ENCODE measurements at regions not wholly inside any gene's neighbourhood (a gene's known extent, or its start where the extent isn't known, plus 50 kb on each side); places are given as distances from the start of the nearest gene placed in this dataset.

DNA sequence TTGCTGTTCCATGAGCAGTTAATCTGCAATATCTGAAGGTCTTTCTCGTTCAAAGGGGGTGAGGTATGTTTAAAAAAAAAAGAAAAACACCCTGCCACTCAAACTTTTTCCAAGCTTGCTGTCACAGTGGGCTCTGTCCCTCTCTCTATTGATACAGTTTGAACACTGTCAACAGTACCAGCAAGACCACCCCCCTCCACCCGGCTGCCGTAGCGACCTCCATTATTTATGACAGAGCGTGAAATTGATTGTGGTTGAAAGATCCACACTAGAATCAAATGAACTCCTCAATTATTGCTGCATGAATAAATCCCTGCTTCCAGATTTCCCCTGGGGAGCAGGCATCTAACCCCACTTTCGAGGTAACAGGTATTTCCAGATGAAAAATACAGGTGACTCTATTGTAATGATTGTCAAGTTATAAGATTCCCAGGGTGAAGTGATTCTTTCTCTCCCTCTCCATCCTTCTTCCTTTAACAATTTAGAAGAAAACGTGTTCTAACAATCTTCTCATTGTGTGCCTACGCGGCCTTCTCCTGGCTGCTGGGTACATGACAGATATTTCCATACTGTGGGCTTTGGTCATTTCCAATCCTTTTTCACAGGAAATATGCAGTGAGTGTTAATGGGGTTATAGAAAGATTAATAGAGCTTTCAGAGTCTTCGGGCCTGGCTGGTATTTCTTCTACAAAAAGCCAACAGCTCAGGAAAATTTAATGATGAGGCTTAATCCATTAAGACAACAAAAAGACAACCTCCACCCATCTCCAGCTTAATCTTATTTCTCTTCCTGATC, 135.7 kb upstream of the C16orf82 start:
- TF ChIP-seq, protein P1, sequence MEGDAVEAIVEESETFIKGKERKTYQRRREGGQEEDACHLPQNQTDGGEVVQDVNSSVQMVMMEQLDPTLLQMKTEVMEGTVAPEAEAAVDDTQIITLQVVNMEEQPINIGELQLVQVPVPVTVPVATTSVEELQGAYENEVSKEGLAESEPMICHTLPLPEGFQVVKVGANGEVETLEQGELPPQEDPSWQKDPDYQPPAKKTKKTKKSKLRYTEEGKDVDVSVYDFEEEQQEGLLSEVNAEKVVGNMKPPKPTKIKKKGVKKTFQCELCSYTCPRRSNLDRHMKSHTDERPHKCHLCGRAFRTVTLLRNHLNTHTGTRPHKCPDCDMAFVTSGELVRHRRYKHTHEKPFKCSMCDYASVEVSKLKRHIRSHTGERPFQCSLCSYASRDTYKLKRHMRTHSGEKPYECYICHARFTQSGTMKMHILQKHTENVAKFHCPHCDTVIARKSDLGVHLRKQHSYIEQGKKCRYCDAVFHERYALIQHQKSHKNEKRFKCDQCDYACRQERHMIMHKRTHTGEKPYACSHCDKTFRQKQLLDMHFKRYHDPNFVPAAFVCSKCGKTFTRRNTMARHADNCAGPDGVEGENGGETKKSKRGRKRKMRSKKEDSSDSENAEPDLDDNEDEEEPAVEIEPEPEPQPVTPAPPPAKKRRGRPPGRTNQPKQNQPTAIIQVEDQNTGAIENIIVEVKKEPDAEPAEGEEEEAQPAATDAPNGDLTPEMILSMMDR (IDR thresholded peaks at IDR 0.05): no peak
- no peak for TF ChIP-seq POLR2A (IDR thresholded peaks at IDR 0.05)
- TF ChIP-seq POLR2AphosphoS5 (IDR thresholded peaks at IDR 0.05): no peak

All from upper lobe of left lung (tissue), 4 donors.